GM12891 (cell line): ENCODE measurements at regions not wholly inside any gene's neighbourhood (a gene's known extent, or its start where the extent isn't known, plus 50 kb on each side); places are given as distances from the start of the nearest gene placed in this dataset.

Source experiments
- PAX5 ChIP-seq: IDR thresholded peaks from 2 replicates; pipeline ENCODE4 v1.6.1; 2011; ENCODE audit warnings: low read length, moderate library complexity, mild to moderate bottlenecking; ENCODE audit not compliant: insufficient read depth, severe bottlenecking
- POLR2A ChIP-seq: IDR thresholded peaks from 2 replicates; pipeline ENCODE4 v1.6.1; 2011; ENCODE audit warnings: low read depth, low read length, control low read depth
- POLR2AphosphoS5 ChIP-seq: IDR thresholded peaks from 2 replicates; pipeline ENCODE4 v1.6.1; 2011; ENCODE audit warnings: low read depth, low read length, control low read depth
- SPI1 ChIP-seq: IDR thresholded peaks from 2 replicates; pipeline ENCODE4 v1.6.1; 2011; ENCODE audit warnings: low read depth, low read length, control low read depth
- TAF1 ChIP-seq: IDR thresholded peaks from 2 replicates; pipeline ENCODE4 v1.6.1; 2011; ENCODE audit warnings: low read depth, low read length, control low read depth

DNA sequence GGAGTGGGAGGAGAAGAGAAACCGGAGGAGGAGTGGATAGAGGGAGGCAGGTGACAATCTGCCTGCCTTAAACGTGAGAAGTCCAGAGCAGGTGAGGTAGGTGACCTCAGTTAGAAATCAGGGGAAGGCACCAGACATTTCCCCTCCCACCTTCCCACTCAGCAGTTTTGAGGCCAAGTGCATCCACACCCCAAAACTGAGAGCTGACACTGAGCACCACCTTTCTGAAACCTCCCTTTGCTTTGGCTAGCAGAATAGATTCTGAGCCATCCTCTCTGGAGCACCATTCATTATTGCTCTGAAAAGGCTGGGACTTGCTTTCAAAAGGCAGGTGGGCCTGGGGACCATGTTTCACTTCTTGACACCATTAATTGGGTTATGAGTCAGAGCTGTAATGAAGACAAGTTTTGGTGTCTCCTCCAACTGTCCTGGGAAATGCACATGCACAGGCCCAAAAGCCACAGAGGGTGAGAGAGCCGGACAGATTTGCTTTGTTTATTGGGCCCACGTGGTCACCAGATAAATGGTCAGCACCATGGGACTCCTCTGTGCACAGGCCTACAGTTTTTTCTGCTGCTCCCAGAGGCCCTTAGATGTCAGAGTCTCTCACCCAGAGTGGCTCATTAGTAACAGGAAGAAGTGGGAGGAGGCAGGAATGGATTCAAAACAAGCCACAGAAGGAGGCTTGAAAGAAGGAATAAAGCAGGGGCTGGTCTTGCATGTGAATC, 314.7 kb downstream of the TLE1 start:
- TF ChIP-seq POLR2A (no peak), PAX5 (no peak), TAF1 (no peak), POLR2AphosphoS5 (no peak), SPI1 (no peak)
